GM23248 (cell line): ENCODE measurements at regions not wholly inside any gene's neighbourhood (a gene's known extent, or its start where the extent isn't known, plus 50 kb on each side); places are given as distances from the start of the nearest gene placed in this dataset.

Source experiments
- EZH2 ChIP-seq: fragments of 200-600 bp; sonication (generic); IDR thresholded peaks from 2 replicates; pipeline ENCODE4 v1.6.1; 2018; ENCODE audit warnings: antibody characterized with exemption, mild to moderate bottlenecking; ENCODE audit not compliant: insufficient read depth, poor library complexity, severe bottlenecking
- EZH2phosphoT487 ChIP-seq: fragments of 200-600 bp; sonication (generic); IDR thresholded peaks from 2 replicates; pipeline ENCODE4 v1.6.1; 2018; ENCODE audit warnings: antibody characterized with exemption, moderate library complexity, mild to moderate bottlenecking, low read depth; ENCODE audit not compliant: insufficient read depth

DNA sequence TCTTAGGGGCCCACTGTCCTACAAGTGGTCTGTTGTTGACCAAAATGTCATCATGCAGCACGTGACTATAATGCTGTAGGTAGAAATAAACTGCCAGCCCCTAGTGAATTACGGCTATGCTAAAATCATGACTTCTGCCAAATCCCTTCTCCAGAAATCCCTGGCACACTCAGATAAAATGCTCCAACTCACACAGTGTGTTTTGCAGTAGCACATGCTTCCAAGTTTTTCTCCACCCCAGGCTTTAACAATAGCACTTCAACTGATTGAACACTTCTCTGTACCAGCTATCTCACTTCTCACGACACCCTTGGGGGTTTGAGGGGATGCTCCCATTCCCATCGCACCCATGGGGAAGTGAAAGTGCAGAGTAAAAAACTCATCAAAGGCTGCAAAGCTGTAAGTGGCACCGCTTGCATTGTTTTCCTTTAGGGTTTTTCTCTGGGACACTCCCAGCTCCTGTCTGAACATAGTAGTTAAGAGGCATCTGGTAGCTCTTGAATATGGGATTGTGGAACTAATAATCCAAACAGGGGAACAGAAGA is 151.0 kb upstream of the SLC24A2 start:
- TF ChIP-seq EZH2phosphoT487 = no peak
- TF ChIP-seq EZH2 = no peak
